ENCODE measurements at regions not wholly inside any gene's neighbourhood (a gene's known extent, or its start where the extent isn't known, plus 50 kb on each side); places are given as distances from the start of the nearest gene placed in this dataset.

DNA sequence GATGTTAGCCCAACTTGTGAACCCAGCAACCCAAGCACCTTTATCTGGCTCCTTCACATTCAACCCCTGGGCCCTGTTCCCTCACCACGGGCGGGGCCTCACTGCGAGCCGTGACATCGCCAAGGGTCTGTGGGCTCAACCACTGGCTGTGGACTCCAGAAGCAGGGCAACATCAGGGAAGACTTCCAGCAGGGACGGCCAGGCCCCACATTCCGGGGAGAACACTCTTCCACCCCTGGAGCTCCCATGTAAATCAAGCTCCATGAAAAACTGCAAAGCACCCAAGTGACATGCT, 175.3 kb downstream of the ERCC6L2 start:
- Histone ChIP-seq H3K9me3 (peaks cover 0 to 6% (median 0%) of the 10 kb centered on the region in 8 donors), H3K4me1 (peaks cover 0 to 12% (median 2%) of the 10 kb centered on the region in 6 donors), H3K27ac (no peak overlapping the region), H3K36me3 (no peaks in the 10 kb centered on the region), H3K27me3 (replicated peaks in 1 of 7) (no peaks in the 10 kb centered on the region), H3K4me3 (no peak overlapping the region)
- DNase-seq = peak; percentile 56
- WGBS, 5 donors = 92 to 100% (median 96%) methylated on average over 7 of the region's 7 CpGs
- intact Hi-C loops (cut with DNase I; ENCODE audit: low total_unique reads) = no loop called here
- TF ChIP-seq POLR2A (IDR thresholded peaks at IDR 0.05) (no peak), POLR2AphosphoS5 (IDR thresholded peaks at IDR 0.05) (no peak)
- TF ChIP-seq, protein P1, sequence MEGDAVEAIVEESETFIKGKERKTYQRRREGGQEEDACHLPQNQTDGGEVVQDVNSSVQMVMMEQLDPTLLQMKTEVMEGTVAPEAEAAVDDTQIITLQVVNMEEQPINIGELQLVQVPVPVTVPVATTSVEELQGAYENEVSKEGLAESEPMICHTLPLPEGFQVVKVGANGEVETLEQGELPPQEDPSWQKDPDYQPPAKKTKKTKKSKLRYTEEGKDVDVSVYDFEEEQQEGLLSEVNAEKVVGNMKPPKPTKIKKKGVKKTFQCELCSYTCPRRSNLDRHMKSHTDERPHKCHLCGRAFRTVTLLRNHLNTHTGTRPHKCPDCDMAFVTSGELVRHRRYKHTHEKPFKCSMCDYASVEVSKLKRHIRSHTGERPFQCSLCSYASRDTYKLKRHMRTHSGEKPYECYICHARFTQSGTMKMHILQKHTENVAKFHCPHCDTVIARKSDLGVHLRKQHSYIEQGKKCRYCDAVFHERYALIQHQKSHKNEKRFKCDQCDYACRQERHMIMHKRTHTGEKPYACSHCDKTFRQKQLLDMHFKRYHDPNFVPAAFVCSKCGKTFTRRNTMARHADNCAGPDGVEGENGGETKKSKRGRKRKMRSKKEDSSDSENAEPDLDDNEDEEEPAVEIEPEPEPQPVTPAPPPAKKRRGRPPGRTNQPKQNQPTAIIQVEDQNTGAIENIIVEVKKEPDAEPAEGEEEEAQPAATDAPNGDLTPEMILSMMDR (IDR thresholded peaks at IDR 0.05 in 8 of 11, conservative IDR thresholded peaks at IDR 0.05 in 3 of 11) = no peak

DNA sequence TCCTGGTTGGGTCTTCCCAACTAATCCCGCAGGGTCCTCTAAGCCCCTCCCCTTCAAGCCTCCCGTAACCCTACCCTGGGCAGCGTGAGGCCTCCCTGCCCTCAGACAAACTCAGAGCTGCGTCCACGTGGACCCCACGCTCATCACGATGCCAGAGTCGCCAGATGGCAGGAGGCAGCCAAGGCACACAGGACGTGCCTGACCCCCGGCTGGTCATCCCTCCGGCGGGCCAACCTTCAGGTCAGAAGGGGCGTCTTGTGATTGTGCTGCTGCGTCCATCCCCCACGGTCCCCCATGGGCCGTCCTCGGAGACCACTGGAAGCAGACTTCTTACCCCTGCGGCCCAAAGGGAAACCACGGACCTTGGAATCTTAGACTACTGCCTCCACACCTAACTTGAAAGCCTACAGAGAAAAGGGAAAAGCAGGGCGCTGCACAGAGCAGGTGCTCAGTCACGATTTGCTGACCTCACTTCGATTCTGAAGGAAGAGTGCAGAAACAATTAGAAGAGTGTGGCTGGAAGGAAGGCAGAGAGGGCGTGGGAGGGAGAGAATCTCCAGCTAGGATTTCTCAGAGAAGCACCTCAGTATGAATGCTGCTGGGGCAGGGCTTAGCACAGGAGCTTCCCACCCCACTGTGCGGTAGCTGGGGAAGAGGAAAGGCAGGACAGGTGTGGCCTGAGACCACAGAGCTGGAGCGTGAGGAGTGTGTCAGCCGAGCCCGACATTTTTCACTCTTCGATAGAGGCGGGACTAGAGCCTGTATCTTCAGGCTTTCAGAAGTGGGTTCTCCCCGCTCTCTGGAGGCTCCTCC, 174.8 kb downstream of the ERCC6L2 start:
- intact Hi-C loops (cut with DNase I; ENCODE audit: low total_unique reads) = no loop called here
- H3K9me3 ChIP-seq = peaks cover 0 to 6% (median 0%) of the 10 kb centered on the region in 8 donors
- WGBS, 5 donors = 87 to 95% (median 91%) methylated on average over 28 to 30 of the region's 30 CpGs
- no peaks in the 10 kb centered on the region for H3K27me3 ChIP-seq (replicated peaks in 1 of 7)
- TF ChIP-seq, protein P1 (IDR thresholded peaks at IDR 0.05 in 8 of 11, conservative IDR thresholded peaks at IDR 0.05 in 3 of 11) = no peak
- no peak for TF ChIP-seq POLR2A (IDR thresholded peaks at IDR 0.05)
- no peak for TF ChIP-seq POLR2AphosphoS5 (IDR thresholded peaks at IDR 0.05)
- H3K36me3 ChIP-seq = no peaks in the 10 kb centered on the region
- peaks cover 0 to 12% (median 2%) of the 10 kb centered on the region in 6 donors for H3K4me1 ChIP-seq
- H3K27ac ChIP-seq = peak overlapping the region in 1 of 8 donors; percentile 16
- H3K4me3 ChIP-seq = no peak overlapping the region
- DNase-seq = peak; percentile 54

DNA sequence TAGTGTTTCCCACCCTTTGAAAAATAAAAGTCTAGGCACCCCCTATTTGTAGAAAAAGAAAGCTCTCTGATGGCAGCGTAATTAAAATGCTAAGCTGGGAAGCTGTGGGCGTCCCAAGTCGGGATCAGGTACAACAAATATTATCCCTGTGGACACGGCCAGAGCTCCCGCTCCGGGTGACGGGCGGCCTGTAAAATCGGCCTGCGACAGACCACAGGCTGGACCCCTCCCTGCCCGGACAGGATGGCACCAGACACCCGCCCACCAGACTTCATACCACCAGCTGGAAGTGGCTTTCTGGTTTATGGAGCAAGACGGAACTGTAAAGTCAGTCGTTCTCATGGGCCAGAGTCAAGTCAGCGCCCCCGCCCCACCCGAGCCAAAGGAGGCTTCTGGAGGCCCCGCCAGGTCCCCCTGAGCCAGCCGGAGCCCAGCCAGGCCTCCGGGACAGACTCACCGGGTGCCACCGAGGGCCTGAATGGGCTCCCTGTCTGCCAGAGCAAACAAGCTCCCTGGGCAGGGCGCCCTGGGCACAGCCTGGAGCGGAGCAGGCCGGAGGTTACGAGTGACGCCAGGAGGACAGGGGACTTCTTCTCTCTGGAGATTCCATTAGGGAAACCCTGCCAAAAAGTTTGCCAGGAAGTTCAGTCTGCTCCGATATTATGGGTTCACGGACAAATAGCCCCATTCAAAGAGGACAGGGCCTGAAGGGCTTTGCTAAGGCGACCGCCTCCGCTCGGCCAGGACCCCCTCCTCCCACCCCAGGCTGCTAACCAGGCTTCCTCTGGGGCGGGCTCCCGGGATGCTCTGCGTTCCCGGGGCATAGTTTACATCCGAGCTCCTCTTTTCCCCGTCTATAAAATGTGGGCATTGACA, 173.7 kb downstream of the ERCC6L2 start:
- peaks cover 0 to 12% (median 2%) of the 10 kb centered on the region in 6 donors for H3K4me1 ChIP-seq
- no peak overlapping the region for H3K4me3 ChIP-seq
- 84 to 90% (median 87%) methylated on average over 30 to 39 of the region's 39 CpGs for WGBS, 5 donors
- peaks cover 0 to 3% (median 0%) of the 10 kb centered on the region in 8 donors for H3K9me3 ChIP-seq
- DNase-seq = peak; percentile 67
- peak overlapping the region in 2 of 8 donors; percentile 16 to 33 for H3K27ac ChIP-seq
- intact Hi-C loops (cut with DNase I; ENCODE audit: low total_unique reads) = no loop called here
- TF ChIP-seq, protein P1 (IDR thresholded peaks at IDR 0.05 in 8 of 11, conservative IDR thresholded peaks at IDR 0.05 in 3 of 11) = no peak
- TF ChIP-seq POLR2AphosphoS5 (IDR thresholded peaks at IDR 0.05) (no peak), POLR2A (IDR thresholded peaks at IDR 0.05) (no peak)
- no peaks in the 10 kb centered on the region for H3K27me3 ChIP-seq (replicated peaks in 1 of 7)
- H3K36me3 ChIP-seq = no peaks in the 10 kb centered on the region

Data from spleen (tissue), 11 donors.